Fibroblast of mammary gland (primary cell): ENCODE measurements at regions not wholly inside any gene's neighbourhood (a gene's known extent, or its start where the extent isn't known, plus 50 kb on each side); places are given as distances from the start of the nearest gene placed in this dataset.

Experiments used
- DNase-seq: peaks from one replicate; pipeline ENCODE4 v3.0.0-alpha.2; 2010; ENCODE audit warnings: low read depth
- H3K4me3 ChIP-seq: 2 replicates; pipeline ENCODE4 v1.5.1; 2011; ENCODE audit warnings: low read depth, mild to moderate bottlenecking, low read length, moderate library complexity; ENCODE audit not compliant: control insufficient read depth
- CTCF ChIP-seq: conservative IDR thresholded peaks from 2 replicates; pipeline ENCODE4 v1.5.1; 2011; ENCODE audit warnings: low read depth, low read length, inconsistent platforms; ENCODE audit not compliant: control insufficient read depth, insufficient read depth

DNA sequence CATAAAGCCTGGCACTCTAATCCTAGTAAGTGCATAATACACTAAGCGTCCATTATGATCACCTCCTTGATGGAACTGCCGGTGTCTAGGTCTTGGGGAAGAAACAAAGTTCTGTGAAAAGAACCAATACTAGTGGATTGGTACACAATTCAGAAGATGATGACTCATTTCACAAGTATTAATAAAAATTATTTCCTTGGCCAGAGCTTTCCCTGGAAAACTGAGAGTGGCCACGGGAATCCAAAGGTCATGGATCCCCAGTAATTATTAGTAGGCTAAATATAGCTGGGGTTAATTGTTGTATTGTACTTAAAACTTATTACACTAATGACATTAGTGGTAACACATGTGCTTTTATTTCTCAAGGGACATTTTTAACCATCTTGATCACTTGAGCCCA lies 808.0 kb upstream of the NR2F2 start:
- TF ChIP-seq CTCF = no peak
- DNase-seq = no peak
- H3K4me3 ChIP-seq = no peak overlapping the region

- DNase-seq = no peak
- no peak overlapping the region for H3K4me3 ChIP-seq
- TF ChIP-seq CTCF = no peak
These were observed 801.6 kb upstream of the NR2F2 start for GRCh38 chr15:95528920-95529319.

- no peak for DNase-seq
- H3K4me3 ChIP-seq = no peak overlapping the region
- no peak for TF ChIP-seq CTCF
These were observed 793.9 kb upstream of the NR2F2 start for GRCh38 chr15:95536638-95537037.

- H3K4me3 ChIP-seq = no peak overlapping the region
- DNase-seq = no peak
- TF ChIP-seq CTCF = no peak
These were observed 791.8 kb upstream of the NR2F2 start for GRCh38 chr15:95538693-95539092.

DNA sequence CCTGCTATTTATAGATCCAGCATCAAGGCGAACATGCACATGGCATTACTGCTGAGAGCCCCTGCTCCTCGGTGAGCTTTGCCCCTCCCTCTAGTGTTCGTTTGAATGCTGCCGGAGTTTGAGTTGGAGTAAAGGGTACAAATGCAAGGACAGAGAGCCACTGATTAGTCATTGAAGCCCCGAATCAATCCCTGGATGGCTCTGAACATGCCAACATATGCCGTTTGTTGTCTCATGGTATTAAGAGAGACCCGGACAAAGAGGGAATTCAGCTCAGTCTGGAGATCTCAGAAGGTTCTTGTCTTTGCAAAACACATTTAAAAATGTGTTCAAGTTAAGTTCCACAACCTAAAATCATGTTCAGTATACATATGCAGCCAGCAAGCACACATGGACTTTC lies 789.2 kb upstream of the NR2F2 start:
- H3K4me3 ChIP-seq = no peak overlapping the region
- DNase-seq = no peak
- TF ChIP-seq CTCF = no peak

DNA sequence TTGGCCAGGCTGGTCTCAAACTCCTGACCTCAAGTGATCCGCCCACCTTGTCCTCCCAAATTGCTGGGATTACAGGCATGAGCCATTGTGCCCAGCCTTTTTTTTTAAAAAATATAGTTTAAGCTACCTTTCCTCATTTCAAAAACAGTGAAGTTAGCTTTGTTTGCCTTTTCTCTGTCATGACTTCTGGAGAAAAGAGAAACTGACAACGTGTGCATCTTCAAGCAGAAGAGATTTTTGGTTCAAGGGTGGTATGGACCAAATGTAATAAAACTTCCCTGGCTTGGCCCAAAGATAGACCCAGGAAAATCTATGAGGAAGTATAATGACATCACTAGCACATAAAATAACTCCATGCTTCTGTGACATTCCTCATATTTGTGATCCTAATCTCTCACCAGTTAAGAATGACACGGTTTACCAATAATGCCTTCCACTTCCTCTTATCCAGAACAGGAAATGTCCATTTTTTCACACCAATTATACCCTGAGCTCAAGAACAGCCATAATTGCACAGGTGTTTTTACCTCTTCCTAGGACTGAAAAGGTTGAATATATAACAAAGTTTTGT lies 781.2 kb upstream of the NR2F2 start:
- DNase-seq = no peak
- no peak overlapping the region for H3K4me3 ChIP-seq
- no peak for TF ChIP-seq CTCF

DNA sequence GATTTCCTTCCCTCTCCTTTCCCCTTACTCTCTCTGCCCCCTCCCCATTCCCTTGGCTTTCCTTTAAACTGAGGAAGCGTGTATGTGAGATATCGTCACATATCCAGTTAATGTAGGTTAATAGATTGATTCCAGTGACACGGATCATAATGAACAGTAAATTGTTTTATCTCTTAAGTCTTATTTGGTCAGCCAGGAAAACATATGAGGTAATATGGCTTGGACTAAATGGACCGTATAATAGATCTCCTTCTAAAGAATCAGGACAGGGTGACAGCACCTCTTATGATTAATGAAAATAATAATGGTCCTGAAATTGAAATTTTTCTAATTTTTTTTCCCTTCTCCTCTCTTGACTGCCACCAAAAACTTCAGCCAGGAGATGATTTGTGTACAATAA lies 779.8 kb upstream of the NR2F2 start:
- no peak for DNase-seq
- no peak overlapping the region for H3K4me3 ChIP-seq

More for the DNA sequence above, 779.8 kb upstream of the NR2F2 start:
- TF ChIP-seq CTCF = no peak
